ENCODE measurements at regions not wholly inside any gene's neighbourhood (a gene's known extent, or its start where the extent isn't known, plus 50 kb on each side); places are given as distances from the start of the nearest gene placed in this dataset.

GRCh38 chr6:22364306-22364705 is 67.5 kb upstream of the PRL start:
- no peak overlapping the region for H2AFZ ChIP-seq (ENCODE audit: low read depth, low read length)
- H3K27me3 ChIP-seq (ENCODE audit: insufficient read depth, low read length, poor library complexity): no peaks in the 10 kb centered on the region
- DNase-seq (no peak), ATAC-seq (ENCODE audit: insufficient read depth, low read depth) (no peak)
- no peak overlapping the region for H3K9ac ChIP-seq (ENCODE audit: low read depth, low read length)
- TF ChIP-seq EZH2 (IDR thresholded peaks at IDR 0.05; ENCODE audit: borderline replicate concordance, low read depth, low read length, severe bottlenecking) (no peak), CTCF (IDR thresholded peaks at IDR 0.05; ENCODE audit: borderline replicate concordance, extremely low read depth, low read length, poor library complexity, severe bottlenecking) (no peak)
- peaks cover 22% of the 10 kb centered on the region for H3K4me1 ChIP-seq (ENCODE audit: insufficient read depth, low read length)
- no peak overlapping the region for H3K27ac ChIP-seq (ENCODE audit: low read length)
- H3K36me3 ChIP-seq (ENCODE audit: insufficient read depth, low read length): no peaks in the 10 kb centered on the region
- H3K4me2 ChIP-seq (ENCODE audit: insufficient read depth, low read length): no peak overlapping the region
- H3K9me3 ChIP-seq (ENCODE audit: insufficient read depth, low read length, severe bottlenecking): no peaks in the 10 kb centered on the region
- H3K79me2 ChIP-seq (ENCODE audit: insufficient read depth, low read length): no peaks in the 10 kb centered on the region
- H4K20me1 ChIP-seq (ENCODE audit: insufficient read depth, low read length): no peaks in the 10 kb centered on the region
- no peak overlapping the region for H3K4me3 ChIP-seq (ENCODE audit: low read depth in 1 of 2, low read length in 2 of 2)

GRCh38 chr6:22366214-22366613 is 69.4 kb upstream of the PRL start:
- Histone ChIP-seq H3K4me1 (ENCODE audit: insufficient read depth, low read length) (peaks cover 22% of the 10 kb centered on the region), H3K79me2 (ENCODE audit: insufficient read depth, low read length) (no peaks in the 10 kb centered on the region), H3K36me3 (ENCODE audit: insufficient read depth, low read length) (no peaks in the 10 kb centered on the region), H3K27me3 (ENCODE audit: insufficient read depth, low read length, poor library complexity) (no peaks in the 10 kb centered on the region), H3K27ac (ENCODE audit: low read length) (no peak overlapping the region), H3K9ac (ENCODE audit: low read depth, low read length) (no peak overlapping the region), H2AFZ (ENCODE audit: low read depth, low read length) (no peak overlapping the region), H3K4me3 (ENCODE audit: low read depth in 1 of 2, low read length in 2 of 2) (no peak overlapping the region), H3K9me3 (ENCODE audit: insufficient read depth, low read length, severe bottlenecking) (no peaks in the 10 kb centered on the region), H4K20me1 (ENCODE audit: insufficient read depth, low read length) (no peaks in the 10 kb centered on the region), H3K4me2 (ENCODE audit: insufficient read depth, low read length) (no peak overlapping the region)
- no peak for TF ChIP-seq EZH2 (IDR thresholded peaks at IDR 0.05; ENCODE audit: borderline replicate concordance, low read depth, low read length, severe bottlenecking)
- no peak for TF ChIP-seq CTCF (IDR thresholded peaks at IDR 0.05; ENCODE audit: borderline replicate concordance, extremely low read depth, low read length, poor library complexity, severe bottlenecking)
- no peak for ATAC-seq (ENCODE audit: insufficient read depth, low read depth)
- DNase-seq: no peak

- ATAC-seq (ENCODE audit: insufficient read depth, low read depth): no peak
Observed at GRCh38 chr6:22367346-22367745, 70.5 kb upstream of the PRL start.

More at GRCh38 chr6:22367346-22367745, 70.5 kb upstream of the PRL start:
- no peak overlapping the region for H3K4me2 ChIP-seq (ENCODE audit: insufficient read depth, low read length)
- no peak for DNase-seq
- H3K36me3 ChIP-seq (ENCODE audit: insufficient read depth, low read length): no peaks in the 10 kb centered on the region
- H3K4me1 ChIP-seq (ENCODE audit: insufficient read depth, low read length): peaks cover 20% of the 10 kb centered on the region
- no peak overlapping the region for H2AFZ ChIP-seq (ENCODE audit: low read depth, low read length)
- no peaks in the 10 kb centered on the region for H3K79me2 ChIP-seq (ENCODE audit: insufficient read depth, low read length)
- no peaks in the 10 kb centered on the region for H3K9me3 ChIP-seq (ENCODE audit: insufficient read depth, low read length, severe bottlenecking)
- no peak overlapping the region for H3K4me3 ChIP-seq (ENCODE audit: low read depth in 1 of 2, low read length in 2 of 2)
- TF ChIP-seq EZH2 (IDR thresholded peaks at IDR 0.05; ENCODE audit: borderline replicate concordance, low read depth, low read length, severe bottlenecking) (no peak), CTCF (IDR thresholded peaks at IDR 0.05; ENCODE audit: borderline replicate concordance, extremely low read depth, low read length, poor library complexity, severe bottlenecking) (no peak)
- H3K27me3 ChIP-seq (ENCODE audit: insufficient read depth, low read length, poor library complexity): no peaks in the 10 kb centered on the region
- H4K20me1 ChIP-seq (ENCODE audit: insufficient read depth, low read length): no peaks in the 10 kb centered on the region
- no peak overlapping the region for H3K9ac ChIP-seq (ENCODE audit: low read depth, low read length)
- H3K27ac ChIP-seq (ENCODE audit: low read length): no peak overlapping the region
